Transverse colon (tissue), 4 donors: ENCODE measurements at regions not wholly inside any gene's neighbourhood (a gene's known extent, or its start where the extent isn't known, plus 50 kb on each side); places are given as distances from the start of the nearest gene placed in this dataset.

Source experiments
- DNase-seq: peaks from one replicate; pipeline ENCODE4 v3.0.0-alpha.2; 2019
- H3K27ac ChIP-seq, 4 donors: fragments of 200-600 bp; sonication (generic); 2 replicates each; pipeline ENCODE4 v1.5.1; 2016 to 2018; ENCODE audit warnings: inconsistent platforms in 4 of 4
- H3K27me3 ChIP-seq: fragments of 200-600 bp; sonication (generic); 2 replicates; pipeline ENCODE4 v1.5.1; 2017; ENCODE audit warnings: inconsistent platforms
- H3K36me3 ChIP-seq, 4 donors: fragments of 200-600 bp; sonication (generic); 2 replicates each; pipeline ENCODE4 v1.5.1; 2017 to 2019; ENCODE audit warnings: inconsistent platforms in 4 of 4
- H3K4me1 ChIP-seq, 4 donors: fragments of 200-600 bp; sonication (generic); 2 replicates each; pipeline ENCODE4 v1.5.1; 2017 to 2020; ENCODE audit warnings: inconsistent platforms in 4 of 4
- H3K4me3 ChIP-seq, 4 donors: fragments of 200-600 bp; sonication (generic); 1 replicate in 1 of 4; 2 replicates in 3 of 4; pipeline versions ENCODE4 v1.5.1 to v1.6.1; 2017 to 2019; ENCODE audit warnings: inconsistent platforms in 4 of 4
- H3K9me3 ChIP-seq, 2 donors: fragments of 200-600 bp; sonication (generic); 2 replicates each; pipeline ENCODE4 v1.5.1; 2017 to 2019; ENCODE audit warnings: inconsistent platforms in 2 of 2
- EP300 ChIP-seq: sonication (generic); formaldehyde crosslinking; IDR thresholded peaks from one replicate; pipeline ENCODE4 v1.6.1; 2017; ENCODE audit warnings: antibody characterized with exemption, low read depth
- POLR2A ChIP-seq: fragments of 450-650 bp; IDR thresholded peaks from one replicate; pipeline ENCODE4 v1.6.1; 2016; ENCODE audit warnings: antibody characterized with exemption, mild to moderate bottlenecking, moderate library complexity
- POLR2AphosphoS5 ChIP-seq, 3 donors: sonication (generic); formaldehyde crosslinking; IDR thresholded peaks; one replicate each; pipeline ENCODE4 v1.6.1; 2016; ENCODE audit warnings: antibody characterized with exemption in 3 of 3
- WGBS, 2 donors: methylation state at CpG; one replicate each; pipeline ENCODE4 v1.1.5; 2018; ENCODE audit warnings: low coverage in 1 of 2; 5-methylcytosine and 5-hydroxymethylcytosine counted together
- in situ Hi-C, 4 donors: fragments of 200-750 bp; cut with MboI; loops; one replicate each; pipeline versions ENCODE4 v1.15.0 to v1.15.1; 2017; ENCODE audit warnings: low sequenced_read_pairs in 3 of 4, low pct_ligation_motif_present in 1 of 4, low pct_unique_long_range_greater_than_20kb in 1 of 4
- intact Hi-C: fragments of 100-400 bp; cut with DNase I; formaldehyde crosslinking; loops from one replicate; pipeline ENCODE4 v1.15.1; 2023; ENCODE audit warnings: low total_unique reads
- TF ChIP-seq, protein P1 (sequence below), 5 experiments: fragments of 200-600 bp in 3 of 5; fragments of 450-650 bp in 2 of 5; sonication (generic) in 3 of 5; IDR thresholded peaks; 1 replicate in 2 of 5; 2 replicates in 3 of 5; pipeline ENCODE4 v1.5.1; 2016 to 2017; ENCODE audit warnings: antibody characterized with exemption in 5 of 5, inconsistent platforms in 3 of 5, mild to moderate bottlenecking in 2 of 5, moderate library complexity in 1 of 5

DNA sequence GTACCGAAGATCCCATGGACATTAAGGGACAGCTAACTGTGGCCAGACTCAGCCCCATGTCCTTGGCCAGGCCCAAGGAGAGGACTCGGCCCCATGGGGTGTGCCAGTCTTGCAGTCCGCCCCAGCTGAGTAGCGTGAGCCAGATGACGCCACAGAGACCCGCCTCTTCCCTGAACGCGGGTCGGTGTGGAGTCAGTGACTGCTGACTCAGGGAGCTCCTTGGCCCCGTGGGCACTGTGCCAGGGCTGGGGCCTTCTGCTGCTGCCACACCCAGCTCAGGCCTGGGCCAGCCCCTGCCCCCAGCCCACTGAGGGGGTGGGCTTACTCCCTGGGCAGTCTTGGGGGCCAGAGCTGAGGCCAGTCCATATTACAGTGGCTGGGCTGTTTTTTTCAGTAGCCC is 52.8 kb downstream of the PLXNA1 start:
- TF ChIP-seq, protein P1, sequence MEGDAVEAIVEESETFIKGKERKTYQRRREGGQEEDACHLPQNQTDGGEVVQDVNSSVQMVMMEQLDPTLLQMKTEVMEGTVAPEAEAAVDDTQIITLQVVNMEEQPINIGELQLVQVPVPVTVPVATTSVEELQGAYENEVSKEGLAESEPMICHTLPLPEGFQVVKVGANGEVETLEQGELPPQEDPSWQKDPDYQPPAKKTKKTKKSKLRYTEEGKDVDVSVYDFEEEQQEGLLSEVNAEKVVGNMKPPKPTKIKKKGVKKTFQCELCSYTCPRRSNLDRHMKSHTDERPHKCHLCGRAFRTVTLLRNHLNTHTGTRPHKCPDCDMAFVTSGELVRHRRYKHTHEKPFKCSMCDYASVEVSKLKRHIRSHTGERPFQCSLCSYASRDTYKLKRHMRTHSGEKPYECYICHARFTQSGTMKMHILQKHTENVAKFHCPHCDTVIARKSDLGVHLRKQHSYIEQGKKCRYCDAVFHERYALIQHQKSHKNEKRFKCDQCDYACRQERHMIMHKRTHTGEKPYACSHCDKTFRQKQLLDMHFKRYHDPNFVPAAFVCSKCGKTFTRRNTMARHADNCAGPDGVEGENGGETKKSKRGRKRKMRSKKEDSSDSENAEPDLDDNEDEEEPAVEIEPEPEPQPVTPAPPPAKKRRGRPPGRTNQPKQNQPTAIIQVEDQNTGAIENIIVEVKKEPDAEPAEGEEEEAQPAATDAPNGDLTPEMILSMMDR (IDR thresholded peaks at IDR 0.05): no peak
- TF ChIP-seq POLR2A (peak; percentile 22), POLR2AphosphoS5 (IDR thresholded peaks at IDR 0.05) (peak in 2 of 3 donors; percentile 48 to 59), EP300 (peak; percentile 41)
- peaks cover 17 to 27% (median 27%) of the 10 kb centered on the region in 4 donors for H3K4me1 ChIP-seq
- H3K27ac ChIP-seq: peak overlapping the region; percentile 67 to 83 (median 76)
- 32% methylated on average over 10 of the region's 10 CpGs; no CpG with 5 or more reads in 1 of the 2 donors for WGBS, 2 donors
- no peaks in the 10 kb centered on the region for H3K27me3 ChIP-seq
- no peaks in the 10 kb centered on the region for H3K9me3 ChIP-seq
- no peak overlapping the region for H3K4me3 ChIP-seq
- intact Hi-C loops (no loop called here), in situ Hi-C loops (no loop called here)
- peak; percentile 91 for DNase-seq
- H3K36me3 ChIP-seq: peaks cover 0 to 7% (median 0%) of the 10 kb centered on the region in 4 donors

DNA sequence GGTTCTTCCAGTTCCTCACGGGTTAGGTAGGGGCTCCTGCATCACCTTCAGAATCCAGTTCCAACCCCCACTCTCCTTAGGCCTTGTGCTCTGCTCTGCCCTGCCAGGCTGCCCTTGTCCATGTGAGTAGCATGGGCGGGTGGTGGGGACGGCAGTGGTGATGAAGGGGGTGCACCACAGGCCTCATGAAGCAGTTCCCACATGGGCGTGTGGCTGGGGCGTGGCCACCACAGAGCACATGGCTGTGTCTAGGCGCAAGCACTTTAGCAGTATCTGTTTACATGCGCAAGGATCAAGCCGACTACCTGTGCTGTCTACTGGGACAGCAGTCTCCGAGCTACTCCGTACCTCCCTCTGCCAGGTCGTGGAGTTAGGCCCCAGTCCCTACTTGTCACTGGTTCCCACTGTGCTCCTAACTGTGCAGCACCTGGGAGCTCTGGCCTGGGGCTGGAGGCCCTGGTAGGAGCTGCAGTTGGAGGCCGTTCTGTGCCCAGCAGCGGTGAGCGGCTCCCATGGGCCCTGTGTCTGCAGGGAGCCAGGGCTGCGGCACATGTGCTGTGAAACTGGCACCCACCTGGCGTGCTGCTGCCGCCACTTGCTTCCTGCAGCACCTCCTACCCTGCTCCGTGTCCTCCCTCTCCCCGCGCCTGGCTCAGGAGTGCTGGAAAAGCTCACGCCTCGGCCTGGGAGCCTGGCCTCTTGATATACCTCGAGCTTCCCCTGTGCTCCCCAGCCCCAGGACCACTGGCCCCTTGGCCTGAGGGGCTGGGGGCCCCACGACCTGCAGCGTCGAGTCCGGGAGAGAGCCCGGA is 53.5 kb downstream of the PLXNA1 start:
- intact Hi-C loops: no loop called here
- WGBS, 2 donors: 80 to 82% methylated on average over 1 to 26 of the region's 28 CpGs
- peak; percentile 64 for DNase-seq
- in situ Hi-C loops: no loop called here
- H3K4me3 ChIP-seq: no peak overlapping the region
- peaks cover 17 to 27% (median 27%) of the 10 kb centered on the region in 4 donors for H3K4me1 ChIP-seq
- H3K27ac ChIP-seq: peak overlapping the region; percentile 67 to 83 (median 76)
- TF ChIP-seq POLR2AphosphoS5 (IDR thresholded peaks at IDR 0.05) (no peak), POLR2A (no peak), EP300 (no peak)
- TF ChIP-seq, protein P1 (IDR thresholded peaks at IDR 0.05): no peak
- H3K9me3 ChIP-seq: no peaks in the 10 kb centered on the region
- H3K36me3 ChIP-seq: peaks cover 0 to 7% (median 0%) of the 10 kb centered on the region in 4 donors
- no peaks in the 10 kb centered on the region for H3K27me3 ChIP-seq

GRCh38 chr3:127037021-127037400 is 54.1 kb downstream of the PLXNA1 start:
- TF ChIP-seq POLR2A (no peak), POLR2AphosphoS5 (IDR thresholded peaks at IDR 0.05) (no peak), EP300 (no peak)
- TF ChIP-seq, protein P1 (IDR thresholded peaks at IDR 0.05): no peak
- WGBS, 2 donors: 64 to 67% methylated on average over 7 to 16 of the region's 16 CpGs
- in situ Hi-C loops (no loop called here), intact Hi-C loops (no loop called here)
- Histone ChIP-seq H3K36me3 (peaks cover 0 to 7% (median 0%) of the 10 kb centered on the region in 4 donors), H3K27me3 (no peaks in the 10 kb centered on the region), H3K4me1 (peaks cover 17 to 27% (median 27%) of the 10 kb centered on the region in 4 donors), H3K9me3 (no peaks in the 10 kb centered on the region), H3K4me3 (no peak overlapping the region), H3K27ac (peak overlapping the region; percentile 67 to 83 (median 76))
- DNase-seq: no peak

GRCh38 chr3:127037418-127037841 is 54.5 kb downstream of the PLXNA1 start:
- intact Hi-C loops (no loop called here), in situ Hi-C loops (no loop called here)
- Histone ChIP-seq H3K9me3 (no peaks in the 10 kb centered on the region), H3K4me3 (no peak overlapping the region), H3K36me3 (peaks cover 0 to 5% (median 0%) of the 10 kb centered on the region in 4 donors), H3K4me1 (peaks cover 17 to 27% (median 27%) of the 10 kb centered on the region in 4 donors), H3K27ac (peak overlapping the region; percentile 10 to 83 (median 76)), H3K27me3 (no peaks in the 10 kb centered on the region)
- WGBS, 2 donors: 48% methylated on average over 10 of the region's 11 CpGs; no CpG with 5 or more reads in 1 of the 2 donors
- TF ChIP-seq, protein P1 (IDR thresholded peaks at IDR 0.05): no peak
- TF ChIP-seq POLR2AphosphoS5 (IDR thresholded peaks at IDR 0.05): peak in 2 of 3 donors; percentile 23 to 28
- DNase-seq: peak; percentile 79
